ENCODE measurements at regions not wholly inside any gene's neighbourhood (a gene's known extent, or its start where the extent isn't known, plus 50 kb on each side); places are given as distances from the start of the nearest gene placed in this dataset.
A peak's percentile ranks its signal among the peaks of the same experiment; 100 is the strongest.

DNA sequence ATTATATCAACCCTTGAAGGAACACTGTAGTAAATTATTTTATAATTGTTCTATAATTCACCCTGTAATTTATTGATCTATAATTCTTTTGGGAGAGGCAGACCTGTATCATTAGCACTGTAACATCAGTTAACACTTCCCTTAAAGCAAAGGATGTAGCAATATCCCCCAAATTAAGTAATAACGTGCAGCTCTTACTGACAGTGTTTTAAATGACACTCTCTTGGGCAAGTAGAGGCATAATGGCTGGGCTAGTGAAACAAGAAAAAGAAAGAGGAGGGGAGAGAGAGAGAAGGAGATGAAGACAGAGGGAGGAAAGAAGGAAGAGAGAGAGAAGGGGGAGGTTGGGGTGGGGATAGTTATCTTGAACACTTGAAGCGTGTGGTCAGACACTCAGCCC, 161.0 kb upstream of the RNF32 start:
- DNase-seq (ENCODE audit: low spot score) = no peak

DNA sequence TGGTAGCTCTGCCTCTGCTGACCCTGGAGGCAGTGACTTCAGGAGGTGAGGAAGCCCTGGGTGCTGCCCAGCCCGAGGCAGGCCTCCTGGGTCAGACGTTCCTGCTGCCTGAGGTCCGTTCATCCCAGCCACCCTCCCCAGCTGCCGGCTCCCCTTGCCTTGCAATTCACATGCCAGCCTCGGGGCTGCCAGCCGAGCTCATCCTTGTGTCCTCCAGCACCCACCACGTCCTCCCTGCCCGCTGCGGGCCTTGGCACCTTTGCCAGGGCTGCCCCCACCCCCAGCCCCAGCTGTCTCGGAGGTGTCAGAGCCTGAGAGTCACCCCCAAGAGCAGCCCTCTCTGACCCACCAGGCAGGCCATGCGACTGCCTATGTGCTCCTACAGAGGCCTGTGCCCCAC, 162.1 kb upstream of the RNF32 start:
- DNase-seq (ENCODE audit: low spot score) = no peak

DNA sequence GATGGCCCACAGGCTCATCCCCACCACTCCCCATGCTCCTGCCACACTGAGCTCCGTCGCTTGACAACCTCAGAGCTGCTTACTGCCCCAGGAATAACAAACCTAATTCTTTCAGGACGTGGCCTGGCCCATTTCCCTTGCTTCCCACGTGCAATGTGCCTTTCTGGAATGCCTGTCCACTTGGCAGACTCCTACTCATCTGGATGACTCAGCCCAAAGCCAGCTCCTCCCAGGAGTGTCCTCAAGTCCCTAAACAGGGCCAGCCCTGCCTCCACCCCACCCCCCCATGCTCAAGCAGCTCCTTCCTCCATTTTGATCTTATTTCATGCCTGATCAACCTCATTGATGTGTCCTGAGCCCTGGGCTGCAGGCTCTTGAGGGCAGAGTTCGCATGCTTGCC, 164.9 kb upstream of the RNF32 start:
- peak; percentile 11 for DNase-seq (ENCODE audit: low spot score)

DNA sequence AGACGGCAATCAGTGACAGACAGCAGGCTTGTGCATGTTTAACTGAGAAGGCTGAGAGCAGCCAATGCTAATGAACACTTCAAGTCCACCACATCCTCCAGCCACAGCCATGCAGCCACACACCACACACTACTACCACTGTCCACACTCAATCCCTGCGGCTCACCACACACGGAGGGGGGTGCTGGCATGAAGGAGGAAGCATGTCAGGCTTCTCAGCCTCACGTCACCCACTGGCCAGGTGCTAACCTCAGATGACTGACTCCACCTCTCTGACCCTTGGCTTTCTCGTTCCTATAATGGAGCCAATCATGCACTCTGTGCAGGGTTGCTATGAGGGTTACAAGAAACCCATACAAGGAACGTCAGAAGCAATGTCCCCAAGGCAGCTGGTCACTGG, 165.4 kb upstream of the RNF32 start:
- no peak for DNase-seq (ENCODE audit: low spot score)

DNA sequence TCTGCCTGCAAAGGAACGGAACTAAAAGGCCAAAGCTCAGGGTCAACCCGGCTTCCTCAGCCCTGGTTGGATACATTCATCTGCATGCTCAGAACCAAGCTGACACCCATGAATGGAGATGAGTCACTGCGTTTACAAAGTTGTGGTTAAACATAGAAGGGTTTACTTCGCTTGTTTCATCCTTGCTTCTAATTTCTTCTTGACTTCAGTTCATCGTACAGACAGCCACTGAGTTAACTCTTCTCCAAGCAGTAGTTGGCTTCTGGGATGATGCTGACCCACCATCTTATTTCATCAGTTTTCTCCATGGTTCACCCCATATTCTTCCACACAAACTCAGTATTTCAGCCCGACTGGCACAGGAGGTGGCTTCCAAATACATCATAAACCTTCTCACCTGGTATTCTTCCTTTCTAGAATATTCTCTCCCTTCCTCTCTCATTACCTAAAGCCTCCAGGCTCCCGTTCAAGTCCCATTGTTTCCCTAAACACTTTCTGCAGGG, 166.3 kb upstream of the RNF32 start:
- DNase-seq (ENCODE audit: low spot score) = peak; percentile 74

DNA sequence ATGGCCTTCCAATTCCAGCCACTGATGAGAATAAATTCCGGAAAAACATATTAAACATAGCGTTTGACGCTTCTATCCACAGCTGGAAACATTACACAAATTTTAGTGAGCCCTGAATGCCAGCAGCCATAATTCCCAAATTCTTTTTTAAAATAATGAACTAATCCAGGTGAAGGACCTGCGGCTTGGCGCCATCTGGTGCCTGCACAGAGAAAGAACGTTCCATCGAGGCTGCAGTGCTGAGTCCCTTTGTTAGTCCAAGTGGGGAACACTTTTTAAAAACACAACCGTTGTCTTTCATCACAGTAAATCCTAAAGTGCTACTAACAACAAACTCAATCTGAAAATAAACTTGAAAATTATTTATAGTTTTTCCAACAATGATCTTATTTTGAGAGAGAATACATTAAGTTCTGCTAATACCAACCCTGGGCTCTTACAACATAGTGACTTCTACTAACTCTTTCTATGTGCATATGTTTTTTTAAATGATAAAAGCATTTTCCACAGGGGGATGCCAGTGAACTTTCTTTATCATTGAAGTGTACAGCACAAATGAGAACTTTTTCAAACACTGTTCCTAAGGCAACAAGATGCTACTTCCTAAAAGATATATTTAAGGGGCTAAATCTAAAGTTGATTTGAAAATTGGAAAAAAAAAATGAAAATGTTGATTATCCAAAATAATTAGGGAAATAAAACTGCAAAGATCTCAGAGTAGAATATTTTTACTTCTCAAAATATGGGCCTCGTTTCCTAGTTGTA, 166.9 kb upstream of the RNF32 start:
- DNase-seq (ENCODE audit: low spot score) = peak; percentile 33

DNA sequence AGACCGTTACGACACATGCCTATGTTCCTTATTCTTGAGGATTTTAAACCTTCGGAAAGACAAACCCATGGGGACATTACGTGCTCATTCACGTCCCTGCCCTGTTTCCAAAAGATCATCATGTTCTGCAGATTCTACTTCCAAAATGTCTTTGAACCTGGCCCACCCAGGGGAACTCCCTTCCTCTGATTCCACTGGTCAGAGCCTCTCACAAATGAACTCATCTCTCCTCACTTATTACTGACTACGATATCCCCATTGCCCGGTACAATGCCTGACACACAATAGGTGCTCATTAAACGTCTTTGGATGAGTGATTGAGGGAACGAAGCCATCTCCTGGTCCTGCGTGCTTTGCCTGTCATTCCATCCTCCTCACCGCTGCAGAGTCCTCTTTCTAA, 168.3 kb upstream of the RNF32 start:
- no peak for DNase-seq (ENCODE audit: low spot score)

DNA sequence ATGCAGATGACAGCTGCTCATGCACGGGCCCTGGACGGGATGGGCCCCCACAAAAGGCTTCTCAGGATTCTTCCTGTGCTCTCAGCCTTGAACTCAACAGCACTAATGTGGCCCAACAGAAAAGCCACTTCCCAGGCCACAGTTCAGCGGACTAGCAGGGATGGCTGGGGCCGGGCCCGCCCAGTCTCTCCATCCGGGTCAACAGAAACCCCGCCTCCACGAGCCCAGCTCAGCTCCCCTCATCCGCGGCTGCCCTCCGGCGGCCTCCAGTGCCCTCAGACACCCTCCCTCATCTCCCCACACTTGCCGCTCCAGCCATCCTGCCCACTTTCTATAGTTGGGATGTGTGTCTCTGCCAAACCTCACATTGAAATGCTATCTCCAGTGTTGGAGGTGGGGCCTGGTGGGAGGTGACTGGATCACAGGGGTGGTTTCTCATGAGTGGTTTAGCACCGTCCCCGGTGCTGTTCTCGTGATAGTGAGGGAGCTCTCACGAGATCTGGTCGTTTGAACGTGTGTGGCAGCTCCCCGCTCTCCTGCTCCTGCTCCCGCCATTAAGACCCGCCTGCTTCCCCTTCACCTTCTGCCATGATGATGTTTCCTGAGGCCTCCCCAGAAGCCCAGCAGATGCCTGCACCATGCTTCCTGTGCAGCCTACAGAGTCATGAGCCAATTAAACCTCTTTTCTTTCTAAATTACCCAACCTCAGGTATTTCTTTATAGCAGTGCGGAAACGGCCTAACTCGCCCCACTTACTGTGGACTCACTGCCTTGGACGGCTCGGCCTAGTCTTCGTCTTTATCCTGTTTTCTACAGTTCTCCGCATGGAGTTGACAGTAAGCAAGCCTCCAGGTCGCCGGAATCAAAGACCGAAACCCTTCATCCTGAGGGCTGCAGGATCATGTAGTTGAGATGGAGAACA, 169.9 kb upstream of the RNF32 start:
- no peak for DNase-seq (ENCODE audit: low spot score)

DNA sequence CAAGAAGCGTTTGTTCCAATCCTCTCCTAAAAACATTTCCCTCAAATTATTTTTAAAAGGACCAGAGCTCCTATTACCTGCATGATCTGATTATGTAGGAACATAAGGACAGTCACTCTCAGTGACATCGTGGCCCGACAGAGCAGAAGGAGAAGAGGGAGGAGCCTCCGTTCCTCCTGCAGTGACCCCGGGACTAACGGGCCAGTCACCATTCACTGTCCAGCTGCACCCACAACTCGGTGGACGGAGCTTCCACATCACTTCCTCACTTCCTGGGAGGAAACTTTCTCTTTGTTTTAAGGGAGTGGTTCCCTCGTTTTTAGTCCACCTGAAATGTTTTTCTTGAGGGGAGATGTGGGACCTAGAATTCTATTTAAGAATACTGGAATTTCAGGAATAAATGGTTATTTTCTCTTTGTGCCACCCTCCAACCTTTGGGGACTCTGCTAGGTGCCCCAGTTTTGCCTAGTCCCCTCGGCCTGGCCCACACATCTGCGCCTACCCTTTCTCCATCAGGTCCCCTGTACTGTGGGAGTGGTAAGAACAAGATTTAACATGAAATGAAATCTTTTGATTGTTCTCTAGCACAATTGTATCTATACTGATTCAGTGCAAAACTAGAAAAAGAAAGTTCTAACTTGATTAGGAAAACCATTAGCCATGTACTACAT, 173.5 kb upstream of the RNF32 start:
- no peak for DNase-seq (ENCODE audit: low spot score)

DNA sequence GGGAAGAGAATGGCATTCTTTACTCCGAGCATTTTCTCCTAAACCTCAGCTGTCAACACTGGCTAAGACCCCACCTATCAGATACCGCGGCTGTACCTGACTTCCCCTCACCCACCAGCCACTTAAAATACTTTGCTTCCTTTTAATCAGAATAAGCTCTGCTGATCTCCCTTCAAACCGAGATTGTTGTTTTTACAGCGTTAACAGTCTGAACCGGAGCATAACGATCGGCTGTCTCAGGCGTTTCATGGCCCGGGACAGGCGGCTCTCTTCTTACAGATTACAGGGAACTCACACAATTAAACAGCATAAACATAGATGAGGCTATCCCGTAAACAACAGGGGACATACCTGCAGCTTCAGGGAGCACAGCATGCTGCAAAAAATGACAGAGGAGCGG, 174.3 kb upstream of the RNF32 start:
- no peak for DNase-seq (ENCODE audit: low spot score)

DNA sequence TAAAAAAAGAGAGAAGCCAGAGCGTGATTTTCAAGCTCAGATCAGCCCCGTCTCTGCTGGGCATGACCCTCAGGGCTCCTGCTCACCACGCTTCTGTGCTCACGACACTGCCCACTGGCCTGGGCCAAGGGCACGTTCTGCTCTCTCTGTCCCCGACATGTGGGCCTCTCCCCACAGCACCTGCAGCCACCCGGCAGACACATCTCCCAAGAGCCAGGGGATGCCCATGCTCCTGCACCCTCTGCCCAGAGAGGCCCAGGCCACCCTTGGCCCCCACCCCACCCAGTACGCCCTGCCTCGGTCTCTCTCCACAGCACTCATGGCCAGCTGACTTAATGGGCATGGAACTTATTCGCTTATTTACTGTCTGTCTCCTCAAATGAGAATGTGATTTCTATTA, 175.4 kb upstream of the RNF32 start:
- DNase-seq (ENCODE audit: low spot score) = no peak

DNA sequence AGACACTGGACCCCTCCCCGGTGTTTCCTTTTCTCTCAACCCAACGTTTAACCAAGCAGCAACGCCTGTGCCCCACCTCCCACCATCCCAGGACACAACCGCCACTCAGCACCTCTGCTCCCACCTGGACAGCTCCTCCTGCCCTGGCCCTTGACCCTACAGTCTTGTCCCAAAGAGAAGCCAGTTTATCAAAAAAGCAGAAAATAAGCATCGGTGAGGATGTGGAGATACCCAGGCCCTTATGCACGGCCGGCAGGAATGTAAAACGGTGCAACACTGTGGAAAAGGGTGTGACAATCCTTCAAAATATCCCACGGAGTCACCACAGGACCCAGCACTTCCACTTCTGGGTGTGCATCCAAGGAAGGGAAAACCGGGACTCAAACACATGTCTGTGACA, 176.2 kb upstream of the RNF32 start:
- DNase-seq (ENCODE audit: low spot score) = no peak

DNA sequence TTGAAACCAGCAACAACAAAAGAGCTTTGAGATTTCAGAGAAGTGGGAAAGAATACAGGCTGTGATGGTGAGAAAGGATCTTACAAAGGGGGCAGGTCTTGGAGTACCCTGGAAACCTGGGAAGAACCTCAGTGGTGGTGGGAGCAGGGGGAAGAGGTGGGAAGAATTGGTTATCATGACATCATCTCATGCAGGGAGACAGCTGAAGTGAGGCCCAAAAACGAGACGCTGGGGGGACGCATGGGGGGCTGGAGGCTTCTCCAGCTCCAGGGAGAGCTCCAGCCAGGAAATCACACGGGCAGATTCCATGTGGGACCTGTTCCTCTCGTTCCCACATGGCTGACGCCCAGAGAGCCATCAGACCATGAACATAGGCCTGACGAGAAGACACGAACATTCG, 177.3 kb upstream of the RNF32 start:
- DNase-seq (ENCODE audit: low spot score) = no peak

DNA sequence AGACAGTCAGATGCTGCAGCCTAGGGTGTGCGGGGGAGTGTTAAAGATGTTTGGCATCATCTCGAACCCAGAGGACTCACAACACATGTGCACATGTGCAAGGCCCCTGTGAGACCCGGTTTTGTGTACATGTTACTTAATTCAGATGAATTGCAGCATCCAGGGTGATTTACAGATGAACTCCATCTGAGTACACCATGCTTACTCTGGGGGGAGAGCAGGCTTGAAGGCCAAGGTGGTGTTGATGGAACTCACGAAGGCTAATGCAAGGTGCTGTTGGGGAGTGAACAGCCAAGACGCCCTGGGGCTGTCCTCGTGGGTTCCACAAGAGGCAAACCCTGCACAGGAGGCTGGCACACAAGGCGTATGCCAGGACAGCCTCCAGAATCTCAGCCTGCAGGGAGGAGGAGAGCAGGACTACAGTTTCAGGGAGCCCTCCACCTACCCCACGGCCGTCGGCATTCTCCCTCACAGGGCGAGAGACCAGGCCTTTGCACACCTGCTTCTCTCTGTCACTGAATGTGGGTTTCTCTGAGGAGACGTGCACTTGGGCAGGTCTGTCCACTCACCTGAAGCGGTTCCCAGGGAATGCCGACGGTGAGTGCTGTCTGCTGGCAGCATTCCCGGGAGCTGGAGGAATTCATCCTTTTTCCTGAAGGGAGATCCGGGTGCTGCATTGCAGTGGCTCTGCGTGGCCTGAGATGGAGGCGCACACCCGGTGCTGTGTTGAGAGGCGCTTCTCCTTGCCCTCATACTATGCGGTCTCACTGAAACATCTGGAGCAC, 178.5 kb upstream of the RNF32 start:
- DNase-seq (ENCODE audit: low spot score) = no peak

DNA sequence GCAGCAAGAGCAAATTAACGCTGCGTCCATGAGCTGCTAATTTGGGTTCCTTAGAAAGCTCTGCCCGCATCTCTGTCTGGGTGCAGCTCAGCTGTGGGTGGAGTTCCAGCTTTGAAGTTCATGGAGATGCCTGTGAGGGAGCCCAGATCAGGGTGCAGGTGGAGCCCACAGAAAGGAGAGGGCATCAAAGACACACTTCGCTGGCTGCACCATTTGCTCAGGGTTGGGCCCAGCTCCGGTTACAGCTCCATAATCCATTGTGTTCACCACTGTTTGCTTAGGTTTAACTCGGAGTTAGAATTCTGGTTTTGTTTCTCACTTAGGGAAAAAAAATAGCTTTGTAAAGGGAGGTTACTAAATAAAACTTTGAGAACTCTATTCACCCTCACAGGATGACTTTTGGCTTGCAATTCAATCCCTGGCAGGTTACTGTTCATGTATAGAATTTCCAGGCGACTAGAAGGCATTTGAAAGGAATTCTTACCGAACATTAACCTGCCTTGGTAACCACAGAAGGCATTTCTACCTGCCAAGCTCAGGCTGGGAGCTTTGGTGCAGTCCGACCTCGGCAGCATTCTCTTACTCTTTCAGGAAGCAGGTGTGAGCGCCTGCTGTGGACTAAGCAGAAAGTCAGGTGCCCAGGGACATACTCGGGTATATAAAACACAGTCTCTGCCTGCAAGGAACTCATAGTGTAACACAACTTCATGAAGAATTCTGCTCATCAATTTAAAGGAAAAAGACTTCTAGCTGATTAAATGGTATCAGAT, 179.5 kb upstream of the RNF32 start:
- no peak for DNase-seq (ENCODE audit: low spot score)

DNA sequence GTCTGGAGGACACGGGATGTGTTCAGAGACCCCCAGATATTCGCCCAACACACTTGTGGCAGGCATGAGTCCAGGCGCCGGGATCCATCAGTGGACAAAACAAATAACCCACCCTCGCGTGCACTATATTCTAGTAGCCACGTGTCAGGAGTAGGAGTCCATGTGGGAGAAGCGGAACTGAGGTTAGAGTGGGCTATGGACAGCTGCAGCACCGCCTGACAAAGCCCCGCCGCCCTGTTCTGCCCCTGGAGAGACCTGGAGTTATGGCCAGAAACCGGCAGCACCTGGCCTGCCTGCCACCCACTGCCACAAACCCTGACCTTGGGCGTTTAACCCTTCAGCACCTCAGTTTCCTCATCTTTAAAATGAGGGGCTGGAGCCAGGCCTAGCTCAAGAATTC, 181.0 kb upstream of the RNF32 start:
- no peak for DNase-seq (ENCODE audit: low spot score)

DNA sequence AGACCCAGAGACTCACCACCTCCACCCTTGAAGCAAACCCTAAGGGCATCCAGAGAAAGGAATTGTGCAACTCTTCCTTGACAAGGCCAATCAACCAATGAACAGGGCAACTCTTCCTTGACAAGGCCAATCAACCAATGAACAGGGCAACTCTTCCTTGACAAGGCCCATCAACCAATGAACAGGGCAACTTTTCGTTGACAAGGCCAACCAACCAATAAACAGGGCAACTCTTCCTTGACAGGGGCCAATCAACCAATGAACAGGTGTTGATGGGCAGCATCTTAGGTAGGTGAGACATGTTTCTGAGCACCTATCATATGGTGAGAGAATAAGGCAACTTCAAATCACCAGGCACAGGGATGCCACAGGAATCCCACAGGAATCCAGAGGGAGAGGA, 181.5 kb upstream of the RNF32 start:
- no peak for DNase-seq (ENCODE audit: low spot score)

DNA sequence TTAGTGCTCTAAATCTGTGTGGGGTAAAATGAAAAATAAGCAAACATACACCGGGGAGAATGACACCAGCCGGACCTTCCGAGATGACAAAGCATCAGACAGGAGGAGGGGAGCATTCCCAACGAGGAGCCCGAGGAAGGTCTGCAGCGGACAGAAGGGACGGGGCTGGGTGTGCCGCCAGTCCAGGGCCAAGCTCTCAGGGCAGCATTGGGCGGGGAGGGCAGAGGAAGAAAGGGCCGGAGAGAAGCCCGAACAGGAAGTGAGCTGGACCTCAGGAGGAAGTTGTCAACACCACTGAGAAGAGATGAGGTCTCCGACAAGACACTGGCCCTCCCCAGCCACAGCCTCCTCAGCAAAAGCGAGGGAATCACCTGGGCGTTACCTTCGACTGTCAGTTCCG, 182.6 kb upstream of the RNF32 start:
- DNase-seq (ENCODE audit: low spot score) = no peak

DNA sequence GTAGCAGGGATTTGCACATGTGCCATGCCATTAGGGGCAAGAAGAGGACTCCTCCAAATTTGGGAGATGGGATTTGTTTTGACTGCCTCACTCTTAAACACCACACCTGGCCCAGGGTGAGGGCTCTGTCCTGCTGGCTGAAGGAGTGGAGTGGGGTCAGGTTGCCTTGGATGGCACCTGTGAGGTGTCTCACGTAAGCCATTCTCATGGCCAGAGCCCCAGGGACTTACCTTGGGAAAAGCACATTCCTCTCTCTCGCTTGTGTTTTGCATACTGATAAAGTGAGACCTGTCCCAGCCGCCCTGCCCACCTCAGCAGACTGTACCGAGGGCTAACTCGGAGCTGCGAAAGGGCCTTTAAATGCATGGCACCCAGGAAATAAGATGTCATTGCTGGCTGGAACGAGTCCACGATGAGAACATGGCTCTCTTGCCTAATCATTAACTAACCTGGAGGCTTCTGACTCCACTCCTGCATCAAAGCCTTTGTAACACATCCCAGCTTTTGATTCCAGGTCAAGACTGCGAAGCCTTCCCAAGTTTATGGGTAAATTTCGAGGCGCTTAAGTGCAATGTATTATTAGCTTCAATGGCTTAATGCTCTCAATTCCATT, 184.0 kb upstream of the RNF32 start:
- DNase-seq (ENCODE audit: low spot score) = no peak

DNA sequence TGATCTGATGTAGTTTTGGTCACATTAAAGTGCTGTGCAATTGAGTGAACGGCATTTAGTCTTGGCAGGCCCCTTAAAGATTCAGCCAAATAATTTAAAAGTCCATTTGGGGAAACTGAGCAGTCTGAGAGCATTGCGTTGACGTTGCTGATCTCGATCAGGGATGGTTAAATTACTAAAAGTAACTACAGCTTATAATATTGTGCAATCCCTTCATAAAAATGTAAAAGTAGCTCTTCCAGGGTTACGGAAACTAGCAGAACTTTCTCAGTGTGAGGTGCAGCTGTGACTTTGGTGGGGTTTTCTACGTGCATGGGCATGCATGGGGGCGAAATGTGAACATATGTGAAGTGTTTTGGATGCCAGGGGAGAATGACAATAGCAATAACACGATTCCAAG, 184.5 kb upstream of the RNF32 start:
- DNase-seq (ENCODE audit: low spot score) = no peak

DNA sequence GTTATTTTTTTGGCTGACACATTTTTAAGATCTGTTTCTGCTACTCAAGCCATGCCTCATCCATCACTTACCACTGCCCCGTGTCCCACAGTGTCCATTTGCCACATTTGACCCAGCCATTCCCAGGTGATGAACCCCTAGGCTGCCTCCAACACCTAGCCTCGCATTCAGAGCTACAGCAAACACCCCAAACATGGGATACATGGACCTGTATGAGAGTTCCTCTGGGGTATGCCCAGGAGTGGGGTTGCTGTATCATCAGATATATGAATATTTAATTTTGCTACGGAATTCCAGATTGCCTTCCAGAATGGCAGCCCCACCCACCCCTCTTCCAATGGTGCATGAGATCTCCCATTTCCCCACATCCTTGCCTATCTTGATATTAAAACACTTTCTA, 190.1 kb upstream of the RNF32 start:
- DNase-seq (ENCODE audit: low spot score) = no peak

Data from kidney capillary endothelial cell (primary cell).